GM12878 (cell line): ENCODE measurements at regions not wholly inside any gene's neighbourhood (a gene's known extent, or its start where the extent isn't known, plus 50 kb on each side); places are given as distances from the start of the nearest gene placed in this dataset.

Experiments used
- ATAC-seq: fragments of 200-7000 bp; cut with Tn5 transposase; 3 replicates; pipeline ENCODE4 v1.9.1; 2020; ENCODE audit warnings: mild to moderate bottlenecking, moderate library complexity
- BruUV-seq: library from RNA; stranded (reverse); fragments of 400-500 nt; replicated peaks from 2 replicates; lab custom pipeline; 2021; lab: Mats Ljungman, UMichigan
- CTCF ChIA-PET: fragments of 300-600 bp; sonication (Branson Sonifier 250); formaldehyde crosslinking; extraction: SDS; loops from one replicate; lab custom pipeline; 2021; ENCODE audit warnings: inconsistent platforms; lab: Yijun Ruan, JAX
- POLR2A ChIA-PET: fragments of 350-600 bp; formaldehyde crosslinking; extraction: SDS; loops from one replicate; lab custom pipeline; 2021; ENCODE audit warnings: inconsistent platforms; lab: Charles Lee
- RAD21 ChIA-PET: fragments of 300-600 bp; sonication (Branson Sonifier 250); formaldehyde crosslinking; loops from one replicate; lab custom pipeline; 2023; ENCODE audit warnings: antibody characterized with exemption; ENCODE audit not compliant: unreplicated experiment; lab: Charles Lee
- SMC1A ChIA-PET: fragments of 300-600 bp; sonication (Branson Sonifier 250); formaldehyde crosslinking; loops from one replicate; lab custom pipeline; 2023; ENCODE audit not compliant: unreplicated experiment, uncharacterized antibody; lab: Charles Lee
- DNase-seq: peaks from one replicate; pipeline ENCODE4 v3.0.0-alpha.2; 2011; ENCODE audit warnings: low read depth, low spot score
- FAIRE-seq: peaks from 3 replicates; lab custom pipeline; 2011; peaks lifted over from hg19 to GRCh38; lab: Jason Lieb, UNC
- H2AFZ ChIP-seq: 2 replicates; pipeline ENCODE4 v1.6.0; 2011; ENCODE audit warnings: low read depth, low read length, control low read depth; ENCODE audit not compliant: control insufficient read depth
- H3K27ac ChIP-seq: 2 replicates; pipeline ENCODE4 v1.5.1; 2011; ENCODE audit warnings: control low read depth; ENCODE audit not compliant: control insufficient read depth, insufficient read depth
- H3K27me3 ChIP-seq, 2 experiments: replicated peaks in 1 of 2; 2 replicates each; pipeline versions ENCODE4 v1.6.0 to v1.6.1; 2011; ENCODE audit warnings: low read length in 1 of 2; ENCODE audit not compliant: control insufficient read depth in 2 of 2, insufficient read depth in 2 of 2
- H3K36me3 ChIP-seq, 2 experiments: 2 replicates each; pipeline ENCODE4 v1.5.1; 2011; ENCODE audit warnings: low read length in 1 of 2; ENCODE audit not compliant: control insufficient read depth in 2 of 2, insufficient read depth in 2 of 2
- H3K4me1 ChIP-seq: 2 replicates; pipeline ENCODE4 v1.6.1; 2011; ENCODE audit warnings: mild to moderate bottlenecking, low read length, moderate library complexity, mixed read lengths; ENCODE audit not compliant: control insufficient read depth, insufficient read depth
- H3K4me2 ChIP-seq: 2 replicates; pipeline ENCODE4 v1.6.0; 2011; ENCODE audit warnings: control low read depth; ENCODE audit not compliant: control insufficient read depth, insufficient read depth
- H3K4me3 ChIP-seq: fragments of 200-600 bp; sonication (generic); 2 replicates; pipeline ENCODE4 v1.5.1; 2016
- H3K79me2 ChIP-seq: 2 replicates; pipeline ENCODE4 v1.6.0; 2011; ENCODE audit warnings: low read length; ENCODE audit not compliant: control insufficient read depth, insufficient read depth
- H3K9ac ChIP-seq: 2 replicates; pipeline ENCODE4 v1.8.0; 2011; ENCODE audit warnings: low read length, control low read depth, mixed read lengths; ENCODE audit not compliant: control insufficient read depth, insufficient read depth
- H3K9me3 ChIP-seq: replicated peaks from 3 replicates; pipeline ENCODE4 v1.5.1; 2011; ENCODE audit warnings: mild to moderate bottlenecking, low read length; ENCODE audit not compliant: control insufficient read depth, insufficient read depth
- H4K20me1 ChIP-seq: 2 replicates; pipeline ENCODE4 v1.6.0; 2011; ENCODE audit not compliant: control insufficient read depth, insufficient read depth
- CUX1 ChIP-seq: IDR thresholded peaks from 2 replicates; pipeline ENCODE4 v1.6.1; 2012; ENCODE audit warnings: improper control_type of control experiment, low read depth, low read length; ENCODE audit not compliant: insufficient replicate concordance
- MEF2A ChIP-seq: IDR thresholded peaks from 2 replicates; pipeline ENCODE4 v1.6.1; 2011; ENCODE audit warnings: low read depth, mild to moderate bottlenecking, low read length, moderate library complexity; ENCODE audit not compliant: insufficient read depth
- SMARCA5 ChIP-seq: fragments of 450-650 bp; IDR thresholded peaks from 2 replicates; pipeline ENCODE4 v1.6.1; 2017; ENCODE audit warnings: mild to moderate bottlenecking
- SPI1 ChIP-seq: IDR thresholded peaks from 2 replicates; pipeline ENCODE4 v1.6.1; 2011; ENCODE audit warnings: low read depth, mild to moderate bottlenecking, low read length, moderate library complexity, borderline replicate concordance; ENCODE audit not compliant: insufficient read depth
- WGBS: methylation state at CpG from one replicate; pipeline ENCODE4 v1.1.6; 2016; ENCODE audit warnings: low lambda C conversion rate; ENCODE audit not compliant: insufficient replicate concordance, insufficient coverage; ENCODE audit errors: missing lambda C conversion rate; 5-methylcytosine and 5-hydroxymethylcytosine counted together
- in situ Hi-C: fragments of 300-500 bp; cut with MboI; formaldehyde crosslinking; loops from 9 replicates; pipeline ENCODE4 v1.14.3; 2018; ENCODE audit warnings: mixed read lengths
- intact Hi-C: fragments of 100-400 bp; cut with micrococcal nuclease; formaldehyde crosslinking; loops from one replicate; pipeline ENCODE4 v1.14.2; 2022; ENCODE audit not compliant: unreplicated experiment

DNA sequence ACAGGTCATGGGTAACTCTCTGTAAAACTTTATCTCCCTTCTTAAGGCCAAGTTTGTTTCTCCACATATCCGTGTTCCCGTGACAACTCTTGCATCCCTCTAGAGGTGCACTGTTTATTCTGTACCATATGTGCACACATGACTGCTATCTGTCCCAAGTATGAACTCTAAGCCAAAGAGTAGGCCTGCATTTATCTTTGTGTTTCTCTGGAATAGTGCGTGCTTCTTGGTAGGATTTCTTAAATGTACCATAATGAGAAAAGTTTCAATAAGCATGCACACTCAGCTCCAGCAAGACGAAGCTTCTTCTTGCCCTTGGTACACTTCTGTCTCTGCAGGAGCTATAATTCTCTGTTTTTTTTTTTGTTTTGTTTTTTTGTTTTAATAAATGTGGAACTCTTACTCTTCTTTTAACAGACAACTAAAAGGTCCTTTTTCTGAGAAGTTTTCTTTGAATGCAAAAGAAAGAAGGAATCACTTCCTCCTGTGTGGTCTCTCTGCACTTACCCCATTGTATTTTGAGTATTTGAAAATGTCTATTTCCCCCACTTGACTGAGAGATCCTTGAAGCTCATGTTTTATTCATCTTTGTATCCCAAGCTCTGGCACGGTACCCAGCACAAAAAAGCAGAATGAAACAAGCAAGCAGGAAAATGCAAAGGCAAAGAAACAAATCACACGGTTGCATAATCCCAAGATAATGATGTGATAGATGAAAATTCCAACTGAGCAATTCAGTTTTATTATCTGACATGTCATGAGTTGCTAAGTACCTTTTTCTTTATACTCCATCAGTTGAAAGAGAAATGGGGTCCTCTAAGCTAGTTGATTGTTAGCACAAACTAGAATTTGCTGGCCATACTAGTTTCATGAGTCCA is 521.9 kb upstream of the BOD1L1 start:
- ChIA-PET CTCF (interaction anchor here (0.9 to 2.1 kb wide), 5 partner anchors 10 to 99 kb away, joined by 3 to 5 read pairs (median 3); no protein-coding TSS in a partner anchor), SMC1A (interaction anchor here (0.9 to 1.4 kb wide), 5 partner anchors 8 to 364 kb away, joined by 3 to 4 read pairs (median 3); no protein-coding TSS in a partner anchor), RAD21 (interaction anchor here (1.1 to 2.1 kb wide), 3 partner anchors 16 to 29 kb away, joined by 3 to 9 read pairs (median 6); no protein-coding TSS in a partner anchor), POLR2A (interaction anchor here (2.0 kb wide), 1 partner anchor 16 kb away, joined by 6 read pairs; no protein-coding TSS in a partner anchor)
- WGBS = 65% methylated on average over 6 of the region's 6 CpGs
- H3K79me2 ChIP-seq = no peaks in the 10 kb centered on the region
- no peak overlapping the region for H3K27ac ChIP-seq
- no peak for FAIRE-seq
- in situ Hi-C loops (loop anchor here (25.0 kb wide), 1 partner anchor 863 kb away; the partner anchor contains the start of gene CPEB2), intact Hi-C loops (no loop called here)
- H3K9me3 ChIP-seq = no peaks in the 10 kb centered on the region
- TF ChIP-seq SPI1 (peak; percentile 38; the same call in 1 of the 2 replicates), MEF2A (no peak)
- no peak overlapping the region for H2AFZ ChIP-seq
- H3K4me2 ChIP-seq = 0 out of 2 replicates have a peak overlapping the region, but pooled peaks have one; percentile 40
- peaks cover 13% of the 10 kb centered on the region for H3K4me1 ChIP-seq
- H3K27me3 ChIP-seq = no peaks in the 10 kb centered on the region
- BruUV-seq = no TSS peak
- no peak overlapping the region for H3K9ac ChIP-seq
- no peak for DNase-seq
- H4K20me1 ChIP-seq = no peaks in the 10 kb centered on the region
- no peak for ATAC-seq
- H3K36me3 ChIP-seq = no peaks in the 10 kb centered on the region
- no peak overlapping the region for H3K4me3 ChIP-seq

- intact Hi-C loops (no loop called here), in situ Hi-C loops (loop anchor here (25.0 kb wide), 1 partner anchor 861 kb away; the partner anchor contains the start of gene CPEB2)
- ChIA-PET SMC1A (interaction anchor here (1.0 to 1.4 kb wide), 4 partner anchors 10 to 46 kb away, joined by 3 to 4 read pairs (median 3); no protein-coding TSS in a partner anchor), CTCF (interaction anchor here (2.1 kb wide), 1 partner anchor 15 kb away, joined by 5 read pairs; no protein-coding TSS in a partner anchor), POLR2A (interaction anchor here (2.0 kb wide), 1 partner anchor 15 kb away, joined by 6 read pairs; no protein-coding TSS in a partner anchor), RAD21 (interaction anchor here (2.1 kb wide), 1 partner anchor 14 kb away, joined by 9 read pairs; no protein-coding TSS in a partner anchor)
- FAIRE-seq (no peak), ATAC-seq (no peak), DNase-seq (no peak)
- Histone ChIP-seq H3K4me1 (peaks cover 13% of the 10 kb centered on the region), H3K27ac (no peak overlapping the region), H3K36me3 (no peaks in the 10 kb centered on the region), H3K27me3 (no peaks in the 10 kb centered on the region), H3K79me2 (no peaks in the 10 kb centered on the region), H3K9me3 (no peaks in the 10 kb centered on the region), H2AFZ (no peak overlapping the region), H4K20me1 (no peaks in the 10 kb centered on the region), H3K4me2 (no peak overlapping the region), H3K4me3 (no peak overlapping the region), H3K9ac (no peak overlapping the region)
- TF ChIP-seq CUX1 = no peak
- no peak for TF ChIP-seq SMARCA5
- BruUV-seq = no TSS peak
- WGBS = 45% methylated on average over 2 of the region's 2 CpGs
Measured at GRCh38 chr4:14151101-14151500, 523.6 kb upstream of the BOD1L1 start.
